ENCODE measurements at regions not wholly inside any gene's neighbourhood (a gene's known extent, or its start where the extent isn't known, plus 50 kb on each side); places are given as distances from the start of the nearest gene placed in this dataset.

DNA sequence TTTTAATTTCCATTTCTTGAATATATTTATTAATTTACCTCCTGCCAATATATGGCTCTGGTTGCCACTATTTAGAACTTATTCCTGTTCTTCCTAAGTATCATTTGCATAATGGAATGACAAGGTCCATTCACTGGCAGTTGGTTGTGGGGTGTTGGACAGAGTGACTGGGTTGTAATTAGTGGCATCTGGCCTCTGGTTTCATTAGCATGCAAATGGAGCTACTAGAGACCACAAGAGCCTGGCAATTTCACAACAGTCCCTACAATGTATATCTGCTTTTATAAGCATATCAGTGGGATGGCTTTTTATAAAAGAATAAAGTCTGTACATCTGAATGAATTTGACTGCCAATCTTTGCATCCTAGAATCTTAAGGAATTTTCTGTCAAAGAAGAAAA lies 1030.9 kb upstream of the CDH8 start:
- Mint-ChIP-seq H3K27me3 (ENCODE audit: unreplicated experiment) (no peaks in the 10 kb centered on the region), H3K36me3 (ENCODE audit: unreplicated experiment) (no peaks in the 10 kb centered on the region), H3K4me1 (ENCODE audit: unreplicated experiment) (no peaks in the 10 kb centered on the region), H3K27ac (ENCODE audit: unreplicated experiment) (no peak overlapping the region), H3K9me3 (ENCODE audit: unreplicated experiment) (peaks cover 3% of the 10 kb centered on the region), H3K4me3 (ENCODE audit: unreplicated experiment) (no peak overlapping the region)
- no peak for DNase-seq (ENCODE audit: extremely low spot score, unreplicated experiment)
- TF ChIP-seq, protein P1, sequence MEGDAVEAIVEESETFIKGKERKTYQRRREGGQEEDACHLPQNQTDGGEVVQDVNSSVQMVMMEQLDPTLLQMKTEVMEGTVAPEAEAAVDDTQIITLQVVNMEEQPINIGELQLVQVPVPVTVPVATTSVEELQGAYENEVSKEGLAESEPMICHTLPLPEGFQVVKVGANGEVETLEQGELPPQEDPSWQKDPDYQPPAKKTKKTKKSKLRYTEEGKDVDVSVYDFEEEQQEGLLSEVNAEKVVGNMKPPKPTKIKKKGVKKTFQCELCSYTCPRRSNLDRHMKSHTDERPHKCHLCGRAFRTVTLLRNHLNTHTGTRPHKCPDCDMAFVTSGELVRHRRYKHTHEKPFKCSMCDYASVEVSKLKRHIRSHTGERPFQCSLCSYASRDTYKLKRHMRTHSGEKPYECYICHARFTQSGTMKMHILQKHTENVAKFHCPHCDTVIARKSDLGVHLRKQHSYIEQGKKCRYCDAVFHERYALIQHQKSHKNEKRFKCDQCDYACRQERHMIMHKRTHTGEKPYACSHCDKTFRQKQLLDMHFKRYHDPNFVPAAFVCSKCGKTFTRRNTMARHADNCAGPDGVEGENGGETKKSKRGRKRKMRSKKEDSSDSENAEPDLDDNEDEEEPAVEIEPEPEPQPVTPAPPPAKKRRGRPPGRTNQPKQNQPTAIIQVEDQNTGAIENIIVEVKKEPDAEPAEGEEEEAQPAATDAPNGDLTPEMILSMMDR (IDR thresholded peaks at IDR 0.05) = no peak

DNA sequence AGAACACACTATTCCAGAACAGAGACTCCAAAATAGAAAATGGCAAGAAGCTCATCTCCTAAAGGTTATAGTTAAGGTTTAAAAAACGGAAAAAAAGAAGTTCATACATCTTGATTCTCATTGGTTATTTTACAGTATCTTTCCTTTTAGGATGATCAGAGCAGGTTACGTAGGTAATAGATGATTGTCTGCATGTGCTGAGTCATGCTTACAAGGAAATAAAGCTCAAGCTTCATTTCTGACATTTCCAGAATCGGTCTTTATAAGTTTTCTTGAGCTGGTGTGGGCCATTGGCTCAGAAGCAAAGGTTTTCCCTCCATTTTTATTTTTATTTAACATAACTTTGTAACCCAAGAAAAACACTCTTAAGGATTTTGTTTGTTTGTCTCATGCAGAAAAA lies 1030.3 kb upstream of the CDH8 start:
- Mint-ChIP-seq H3K4me1 (ENCODE audit: unreplicated experiment) (no peaks in the 10 kb centered on the region), H3K36me3 (ENCODE audit: unreplicated experiment) (no peaks in the 10 kb centered on the region), H3K27me3 (ENCODE audit: unreplicated experiment) (no peaks in the 10 kb centered on the region), H3K27ac (ENCODE audit: unreplicated experiment) (no peak overlapping the region), H3K4me3 (ENCODE audit: unreplicated experiment) (no peak overlapping the region), H3K9me3 (ENCODE audit: unreplicated experiment) (peaks cover 9% of the 10 kb centered on the region)
- no peak for DNase-seq (ENCODE audit: extremely low spot score, unreplicated experiment)
- TF ChIP-seq, protein P1 (IDR thresholded peaks at IDR 0.05) = no peak

DNA sequence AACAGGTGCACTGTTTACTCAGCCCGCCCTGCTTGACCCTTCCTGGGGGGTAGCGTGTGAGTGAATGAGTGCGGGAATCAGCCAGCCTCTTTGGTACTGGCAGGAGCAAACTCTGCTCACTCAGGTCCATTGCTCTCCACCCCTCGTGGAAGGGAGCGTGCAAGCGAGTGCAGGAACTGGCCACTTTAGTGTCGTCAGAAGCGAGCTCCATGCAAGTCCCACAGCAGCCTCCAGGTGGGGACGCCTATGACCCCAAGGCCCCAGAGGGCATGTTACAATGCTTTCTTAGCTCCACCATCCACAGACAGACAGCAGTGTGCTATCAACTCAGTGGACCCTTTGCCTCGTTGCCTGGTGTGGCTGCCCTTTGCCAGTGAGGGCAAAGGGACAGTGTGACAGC lies 1025.1 kb upstream of the CDH8 start:
- Mint-ChIP-seq H3K4me1 (ENCODE audit: unreplicated experiment) (no peaks in the 10 kb centered on the region), H3K27me3 (ENCODE audit: unreplicated experiment) (no peaks in the 10 kb centered on the region), H3K9me3 (ENCODE audit: unreplicated experiment) (peaks cover 18% of the 10 kb centered on the region), H3K4me3 (ENCODE audit: unreplicated experiment) (no peak overlapping the region), H3K27ac (ENCODE audit: unreplicated experiment) (no peak overlapping the region), H3K36me3 (ENCODE audit: unreplicated experiment) (no peaks in the 10 kb centered on the region)
- DNase-seq (ENCODE audit: extremely low spot score, unreplicated experiment) = no peak
- TF ChIP-seq, protein P1 (IDR thresholded peaks at IDR 0.05) = no peak

DNA sequence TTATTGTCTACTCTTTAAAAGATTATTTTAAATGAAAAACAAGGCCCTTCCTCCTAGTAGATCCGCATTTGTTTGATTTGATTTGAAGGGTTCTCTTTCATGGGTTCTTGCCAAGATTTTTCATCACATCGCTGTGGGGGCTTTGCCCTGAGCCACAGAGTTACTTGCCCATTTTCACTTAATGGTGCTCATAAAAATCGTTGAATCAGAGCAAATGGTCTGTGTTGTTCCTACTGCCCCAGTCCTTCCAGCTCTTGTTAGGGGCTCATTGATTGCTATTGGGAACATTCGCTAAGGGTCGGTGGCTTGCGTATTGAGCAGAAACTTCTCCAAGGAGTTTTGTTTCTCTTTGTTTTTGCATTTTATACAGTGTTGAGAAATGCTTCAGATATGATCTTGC lies 1023.4 kb upstream of the CDH8 start:
- no peak overlapping the region for H3K4me3 Mint-ChIP-seq (ENCODE audit: unreplicated experiment)
- H3K36me3 Mint-ChIP-seq (ENCODE audit: unreplicated experiment) = no peaks in the 10 kb centered on the region
- H3K9me3 Mint-ChIP-seq (ENCODE audit: unreplicated experiment) = peaks cover 16% of the 10 kb centered on the region
- no peaks in the 10 kb centered on the region for H3K27me3 Mint-ChIP-seq (ENCODE audit: unreplicated experiment)
- TF ChIP-seq, protein P1 (IDR thresholded peaks at IDR 0.05) = no peak
- no peak for DNase-seq (ENCODE audit: extremely low spot score, unreplicated experiment)
- H3K4me1 Mint-ChIP-seq (ENCODE audit: unreplicated experiment) = no peaks in the 10 kb centered on the region
- H3K27ac Mint-ChIP-seq (ENCODE audit: unreplicated experiment) = no peak overlapping the region

DNA sequence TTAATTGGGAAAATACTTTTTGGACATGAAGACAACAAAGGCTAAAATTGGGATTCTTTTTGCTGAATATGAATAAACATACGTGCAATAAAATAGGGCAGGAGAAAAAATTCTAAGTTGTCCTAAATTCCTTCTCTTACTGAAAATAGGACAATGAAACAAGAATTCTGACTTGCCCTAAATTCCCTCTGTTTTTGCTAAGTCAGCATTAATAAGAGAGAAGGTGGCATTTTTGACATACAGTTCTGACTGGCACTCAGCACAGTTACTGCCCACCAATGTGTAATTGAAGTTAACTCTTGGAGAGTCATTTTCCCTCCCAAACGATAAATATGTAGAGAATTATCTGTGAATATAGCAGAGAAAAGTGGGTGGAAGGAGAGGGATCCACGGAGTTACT lies 1021.1 kb upstream of the CDH8 start:
- Mint-ChIP-seq H3K4me1 (ENCODE audit: unreplicated experiment) (no peaks in the 10 kb centered on the region), H3K4me3 (ENCODE audit: unreplicated experiment) (no peak overlapping the region), H3K27ac (ENCODE audit: unreplicated experiment) (no peak overlapping the region), H3K36me3 (ENCODE audit: unreplicated experiment) (no peaks in the 10 kb centered on the region), H3K9me3 (ENCODE audit: unreplicated experiment) (peaks cover 16% of the 10 kb centered on the region), H3K27me3 (ENCODE audit: unreplicated experiment) (no peaks in the 10 kb centered on the region)
- TF ChIP-seq, protein P1 (IDR thresholded peaks at IDR 0.05) = no peak
- DNase-seq (ENCODE audit: extremely low spot score, unreplicated experiment) = no peak
